Sigmoid colon (tissue), 4 donors: ENCODE measurements at regions not wholly inside any gene's neighbourhood (a gene's known extent, or its start where the extent isn't known, plus 50 kb on each side); places are given as distances from the start of the nearest gene placed in this dataset.
"Not testable (repeated sequence)": the region's sequence is repeated elsewhere in the genome, so short reads cannot be mapped to it uniquely, and the experiment has no call there.

Experiments
- EP300 ChIP-seq, 4 donors: sonication (generic); formaldehyde crosslinking; IDR thresholded peaks; one replicate each; pipeline ENCODE4 v1.6.1; 2017; ENCODE audit warnings: antibody characterized with exemption in 4 of 4
- POLR2A ChIP-seq, 2 donors: fragments of 450-650 bp; IDR thresholded peaks; one replicate each; pipeline ENCODE4 v1.6.1; 2016; ENCODE audit warnings: antibody characterized with exemption in 2 of 2, mild to moderate bottlenecking in 2 of 2, moderate library complexity in 2 of 2
- POLR2AphosphoS5 ChIP-seq, 4 donors: sonication (generic); formaldehyde crosslinking; IDR thresholded peaks; one replicate each; pipeline ENCODE4 v1.6.1; 2017; ENCODE audit warnings: antibody characterized with exemption in 4 of 4
- TF ChIP-seq, protein P1 (sequence below), 4 experiments: fragments of 450-650 bp in 3 of 4; fragments of 200-600 bp in 1 of 4; IDR thresholded peaks; one replicate each; pipeline ENCODE4 v1.5.1; 2016 to 2019; ENCODE audit warnings: antibody characterized with exemption in 4 of 4, mild to moderate bottlenecking in 3 of 4, moderate library complexity in 2 of 4

GRCh38 chr12:59395310-59395709 is 200.5 kb upstream of the SLC16A7 start:
- TF ChIP-seq, protein P1, sequence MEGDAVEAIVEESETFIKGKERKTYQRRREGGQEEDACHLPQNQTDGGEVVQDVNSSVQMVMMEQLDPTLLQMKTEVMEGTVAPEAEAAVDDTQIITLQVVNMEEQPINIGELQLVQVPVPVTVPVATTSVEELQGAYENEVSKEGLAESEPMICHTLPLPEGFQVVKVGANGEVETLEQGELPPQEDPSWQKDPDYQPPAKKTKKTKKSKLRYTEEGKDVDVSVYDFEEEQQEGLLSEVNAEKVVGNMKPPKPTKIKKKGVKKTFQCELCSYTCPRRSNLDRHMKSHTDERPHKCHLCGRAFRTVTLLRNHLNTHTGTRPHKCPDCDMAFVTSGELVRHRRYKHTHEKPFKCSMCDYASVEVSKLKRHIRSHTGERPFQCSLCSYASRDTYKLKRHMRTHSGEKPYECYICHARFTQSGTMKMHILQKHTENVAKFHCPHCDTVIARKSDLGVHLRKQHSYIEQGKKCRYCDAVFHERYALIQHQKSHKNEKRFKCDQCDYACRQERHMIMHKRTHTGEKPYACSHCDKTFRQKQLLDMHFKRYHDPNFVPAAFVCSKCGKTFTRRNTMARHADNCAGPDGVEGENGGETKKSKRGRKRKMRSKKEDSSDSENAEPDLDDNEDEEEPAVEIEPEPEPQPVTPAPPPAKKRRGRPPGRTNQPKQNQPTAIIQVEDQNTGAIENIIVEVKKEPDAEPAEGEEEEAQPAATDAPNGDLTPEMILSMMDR (IDR thresholded peaks at IDR 0.05): not testable (repeated sequence)
- not testable (repeated sequence) for TF ChIP-seq EP300, POLR2A, POLR2AphosphoS5 (IDR thresholded peaks at IDR 0.05)
